Coronary artery (tissue), 2 donors: ENCODE measurements at regions not wholly inside any gene's neighbourhood (a gene's known extent, or its start where the extent isn't known, plus 50 kb on each side); places are given as distances from the start of the nearest gene placed in this dataset.

ENCODE experiments used
- DNase-seq: peaks from one replicate; pipeline ENCODE4 v3.0.0-alpha.2; 2017; ENCODE audit warnings: low spot score
- H3K27ac ChIP-seq, 2 donors: fragments of 200-600 bp; sonication (generic); one replicate each; pipeline ENCODE4 v1.5.1; 2016 to 2019
- H3K4me3 ChIP-seq: fragments of 200-600 bp; sonication (generic); 2 replicates; pipeline ENCODE4 v1.5.1; 2016; ENCODE audit warnings: mild to moderate bottlenecking, moderate library complexity
- TF ChIP-seq, protein P1 (sequence below): fragments of 200-600 bp; sonication (generic); IDR thresholded peaks from one replicate; pipeline ENCODE4 v1.5.1; 2019; ENCODE audit warnings: antibody characterized with exemption

GRCh38 chr11:119942583-119943297, 195.2 kb downstream of the TRIM29 start:
- H3K4me3 ChIP-seq = no peak overlapping the region
- no peak overlapping the region for H3K27ac ChIP-seq
- DNase-seq = no peak
- TF ChIP-seq, protein P1, sequence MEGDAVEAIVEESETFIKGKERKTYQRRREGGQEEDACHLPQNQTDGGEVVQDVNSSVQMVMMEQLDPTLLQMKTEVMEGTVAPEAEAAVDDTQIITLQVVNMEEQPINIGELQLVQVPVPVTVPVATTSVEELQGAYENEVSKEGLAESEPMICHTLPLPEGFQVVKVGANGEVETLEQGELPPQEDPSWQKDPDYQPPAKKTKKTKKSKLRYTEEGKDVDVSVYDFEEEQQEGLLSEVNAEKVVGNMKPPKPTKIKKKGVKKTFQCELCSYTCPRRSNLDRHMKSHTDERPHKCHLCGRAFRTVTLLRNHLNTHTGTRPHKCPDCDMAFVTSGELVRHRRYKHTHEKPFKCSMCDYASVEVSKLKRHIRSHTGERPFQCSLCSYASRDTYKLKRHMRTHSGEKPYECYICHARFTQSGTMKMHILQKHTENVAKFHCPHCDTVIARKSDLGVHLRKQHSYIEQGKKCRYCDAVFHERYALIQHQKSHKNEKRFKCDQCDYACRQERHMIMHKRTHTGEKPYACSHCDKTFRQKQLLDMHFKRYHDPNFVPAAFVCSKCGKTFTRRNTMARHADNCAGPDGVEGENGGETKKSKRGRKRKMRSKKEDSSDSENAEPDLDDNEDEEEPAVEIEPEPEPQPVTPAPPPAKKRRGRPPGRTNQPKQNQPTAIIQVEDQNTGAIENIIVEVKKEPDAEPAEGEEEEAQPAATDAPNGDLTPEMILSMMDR = no peak

DNA sequence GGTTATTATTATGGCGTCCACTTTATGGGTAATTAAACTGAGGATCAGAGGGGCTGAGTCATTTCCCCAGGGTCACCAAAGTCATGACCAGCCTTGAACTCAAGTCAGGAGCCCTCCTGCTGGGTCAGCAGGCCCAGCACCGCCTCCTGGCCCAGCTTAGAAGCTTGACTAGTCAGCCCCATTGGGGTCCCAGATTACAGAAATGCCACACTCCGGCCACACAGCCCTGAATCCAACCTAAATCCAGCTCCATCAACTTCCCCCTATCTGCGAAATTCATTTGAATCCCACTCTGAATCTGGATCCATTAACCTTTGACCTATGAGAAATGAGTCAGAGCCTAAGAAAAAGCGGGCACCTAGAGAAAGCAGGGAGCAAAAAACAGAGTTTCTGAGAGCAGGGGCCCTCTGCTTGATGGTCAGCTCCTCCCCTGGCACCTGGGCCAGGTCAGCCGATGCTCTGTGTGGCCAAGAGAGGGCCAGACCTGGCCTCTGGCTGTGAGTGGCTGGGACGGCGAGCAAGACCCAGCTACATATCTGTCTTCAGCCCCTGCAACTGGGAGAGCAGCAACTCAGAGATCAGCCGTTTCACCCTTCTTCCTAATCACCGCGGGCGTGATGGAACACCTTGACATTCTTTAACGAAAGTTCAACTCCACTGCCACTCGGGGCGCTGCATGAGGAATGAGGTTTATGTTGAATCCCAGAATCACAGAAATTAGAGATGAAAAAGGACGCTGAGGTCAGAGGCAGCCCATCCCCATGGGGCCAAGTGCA, 196.1 kb downstream of the TRIM29 start:
- H3K27ac ChIP-seq = no peak overlapping the region
- TF ChIP-seq, protein P1 = no peak
- no peak for DNase-seq
- no peak overlapping the region for H3K4me3 ChIP-seq

DNA sequence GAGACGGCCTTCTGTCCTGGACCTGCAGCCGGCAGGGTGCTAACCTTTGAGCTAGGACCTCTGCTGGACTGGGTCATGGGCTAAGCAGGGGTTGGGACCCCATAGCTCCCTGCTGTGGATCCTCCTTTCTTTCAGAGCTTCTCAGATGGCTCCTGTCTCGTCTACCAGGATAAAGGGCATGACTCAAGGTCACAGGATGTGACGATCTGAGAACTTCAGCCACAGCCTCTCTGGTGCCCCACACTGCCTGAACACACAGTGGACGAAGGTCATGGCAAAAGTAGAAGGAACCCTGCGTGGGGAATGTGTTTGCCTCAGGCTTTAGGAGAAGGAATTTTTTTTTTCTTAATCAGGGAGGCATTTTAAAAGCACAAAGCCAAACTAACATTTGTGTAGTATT, 196.7 kb downstream of the TRIM29 start:
- H3K27ac ChIP-seq = no peak overlapping the region
- DNase-seq = no peak
- TF ChIP-seq, protein P1 = no peak
- no peak overlapping the region for H3K4me3 ChIP-seq

- TF ChIP-seq, protein P1 = no peak
- H3K27ac ChIP-seq = no peak overlapping the region
- no peak for DNase-seq
- no peak overlapping the region for H3K4me3 ChIP-seq
Measured at GRCh38 chr11:119940401-119940976, 197.4 kb downstream of the TRIM29 start.

DNA sequence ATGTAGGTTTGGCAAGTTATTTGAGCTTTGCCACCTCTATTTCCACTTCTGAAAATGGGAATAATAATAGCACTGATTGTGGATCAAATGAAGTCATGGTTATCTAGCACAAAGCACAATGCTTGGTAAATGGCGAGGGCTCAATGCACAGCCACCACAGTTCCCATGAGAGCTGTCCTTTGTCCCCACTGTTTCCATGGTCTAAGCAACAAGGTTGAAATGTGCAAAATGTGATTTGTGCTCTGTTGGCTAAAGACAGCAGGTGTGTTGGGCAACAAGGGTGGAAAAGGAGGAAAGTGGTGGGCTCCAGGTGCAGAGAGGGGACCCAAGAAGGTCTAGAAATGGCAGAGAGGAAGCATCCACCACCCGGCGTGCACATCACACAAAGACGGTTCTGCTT, 200.5 kb downstream of the TRIM29 start:
- Histone ChIP-seq H3K4me3 (no peak overlapping the region), H3K27ac (no peak overlapping the region)
- TF ChIP-seq, protein P1 = no peak
- no peak for DNase-seq

DNA sequence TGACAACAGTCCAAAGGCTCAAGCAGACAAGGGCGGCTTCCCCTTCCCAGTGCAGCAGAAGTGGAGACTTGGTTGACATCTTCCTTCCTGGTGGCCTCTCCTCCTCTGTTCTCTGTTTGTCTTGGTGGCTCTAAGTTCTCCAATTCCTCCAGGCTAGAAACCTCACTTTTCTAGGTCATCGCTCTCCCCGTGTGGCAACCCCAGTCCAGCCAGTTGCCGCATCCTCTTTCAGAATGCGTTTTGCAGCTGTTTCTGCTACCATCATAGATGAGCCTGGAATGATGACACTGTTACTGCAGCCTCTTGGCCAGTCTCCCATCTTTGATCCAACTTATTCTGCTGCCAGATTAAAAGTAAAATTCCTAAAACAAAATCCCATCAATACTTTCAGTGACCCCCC, 201.5 kb downstream of the TRIM29 start:
- no peak overlapping the region for H3K27ac ChIP-seq
- no peak overlapping the region for H3K4me3 ChIP-seq
- no peak for DNase-seq
- TF ChIP-seq, protein P1 = no peak
